22Rv1 (cell line): ENCODE measurements at regions not wholly inside any gene's neighbourhood (a gene's known extent, or its start where the extent isn't known, plus 50 kb on each side); places are given as distances from the start of the nearest gene placed in this dataset.

Experiments
- H3K27ac ChIP-seq: fragments of 450-650 bp; 2 replicates; pipeline ENCODE4 v1.5.1; 2017
- CTCF ChIP-seq: fragments of 450-650 bp; IDR thresholded peaks from 2 replicates; pipeline ENCODE4 v1.5.1; 2017; ENCODE audit warnings: mild to moderate bottlenecking
- ZFX ChIP-seq: fragments of 450-650 bp; IDR thresholded peaks from 2 replicates; pipeline ENCODE4 v1.6.1; 2017; ENCODE audit warnings: antibody characterized with exemption, borderline replicate concordance

- TF ChIP-seq CTCF: no peak
- TF ChIP-seq ZFX: no peak
- no peak overlapping the region for H3K27ac ChIP-seq
Observed at GRCh38 chr7:83306502-83306901, 143.8 kb upstream of the PCLO start.

- H3K27ac ChIP-seq: no peak overlapping the region
- no peak for TF ChIP-seq ZFX
- no peak for TF ChIP-seq CTCF
Observed at GRCh38 chr7:83305027-83305426, 142.3 kb upstream of the PCLO start.

GRCh38 chr7:83301416-83301815 is 138.7 kb upstream of the PCLO start:
- no peak for TF ChIP-seq CTCF
- TF ChIP-seq ZFX: no peak
- H3K27ac ChIP-seq: no peak overlapping the region

- TF ChIP-seq CTCF: no peak
- no peak overlapping the region for H3K27ac ChIP-seq
Observed at GRCh38 chr7:83290211-83290610, 127.5 kb upstream of the PCLO start.

- no peak overlapping the region for H3K27ac ChIP-seq
- no peak for TF ChIP-seq CTCF
- TF ChIP-seq ZFX: no peak
Observed at GRCh38 chr7:83289419-83289993, 126.8 kb upstream of the PCLO start.

GRCh38 chr7:83280671-83281070 is 118.0 kb upstream of the PCLO start:
- no peak for TF ChIP-seq CTCF
- no peak overlapping the region for H3K27ac ChIP-seq

- TF ChIP-seq CTCF (no peak), ZFX (no peak)
- H3K27ac ChIP-seq: no peak overlapping the region
Observed at GRCh38 chr7:83276250-83276649, 113.6 kb upstream of the PCLO start.
